HCT116 (cell line): ENCODE measurements at regions not wholly inside any gene's neighbourhood (a gene's known extent, or its start where the extent isn't known, plus 50 kb on each side); places are given as distances from the start of the nearest gene placed in this dataset.

Experiments used
- ATAC-seq: fragments of 200-7000 bp; cut with Tn5 transposase; 2 replicates; pipeline ENCODE4 v1.9.1; 2020; ENCODE audit warnings: mild to moderate bottlenecking, moderate library complexity
- BruUV-seq: library from RNA; stranded (reverse); fragments of 400-500 nt; replicated peaks from 2 replicates; lab custom pipeline; 2021; lab: Mats Ljungman, UMichigan
- CTCF ChIA-PET: fragments of 300-600 bp; sonication (Branson Sonifier 250); formaldehyde crosslinking; loops from one replicate; lab custom pipeline; 2021; ENCODE audit warnings: antibody characterized with exemption; lab: Charles Lee
- POLR2A ChIA-PET: fragments of 300-600, 350-600 bp; sonication (Branson Sonifier 250); formaldehyde crosslinking; loops from one replicate; lab custom pipeline; 2021; ENCODE audit warnings: antibody characterized with exemption; lab: Charles Lee
- RAD21 ChIA-PET, 2 experiments: fragments of 300-600 bp; sonication (Branson Sonifier 250); formaldehyde crosslinking; loops; one replicate each; lab custom pipeline; 2023; ENCODE audit warnings: low total read pairs in 2 of 2; ENCODE audit not compliant: uncharacterized antibody in 2 of 2, unreplicated experiment in 2 of 2, low non-redundant PET in 1 of 2; lab: Charles Lee
- DNase-seq: peaks from one replicate; pipeline ENCODE4 v3.0.0-alpha.2; 2010; ENCODE audit warnings: low read depth, low spot score
- H2AFZ ChIP-seq: fragments of 200-600 bp; shearing (Covaris generic), sonication (generic); 2 replicates; pipeline ENCODE4 v1.6.1; 2017; ENCODE audit warnings: low read depth, mixed run types, mixed read lengths, antibody characterized with exemption, low read length; ENCODE audit not compliant: poor library complexity, severe bottlenecking
- H3K27ac ChIP-seq: 2 replicates; pipeline ENCODE4 v1.5.1; 2012; ENCODE audit warnings: low read depth, low read length
- H3K27me3 ChIP-seq: fragments of 200-600 bp; sonication (generic); 2 replicates; pipeline ENCODE4 v1.6.1; 2016; ENCODE audit warnings: mixed run types, low read length, mixed read lengths; ENCODE audit not compliant: insufficient read depth
- H3K36me3 ChIP-seq, 2 experiments: fragments of 200-500 bp in 1 of 2; fragments of 200-600 bp in 1 of 2; sonication (Bioruptor generic) in 1 of 2; sonication (generic) in 1 of 2; 2 replicates each; pipeline versions ENCODE4 v1.5.1 to v1.6.1; 2014 to 2016; ENCODE audit warnings: low read length in 2 of 2, inconsistent platforms in 1 of 2, mixed read lengths in 1 of 2, mixed run types in 1 of 2; ENCODE audit not compliant: insufficient read depth in 2 of 2, control insufficient read depth in 1 of 2
- H3K4me1 ChIP-seq, 2 experiments: fragments of 200-600 bp in 1 of 2; sonication (generic) in 1 of 2; 2 replicates each; pipeline versions ENCODE4 v1.5.1 to v1.6.1; 2012 to 2017; ENCODE audit warnings: low read length in 2 of 2, inconsistent platforms in 1 of 2, mild to moderate bottlenecking in 1 of 2, mixed read lengths in 1 of 2, mixed run types in 1 of 2, moderate library complexity in 1 of 2; ENCODE audit not compliant: insufficient read depth in 2 of 2, control insufficient read depth in 1 of 2
- H3K4me2 ChIP-seq: fragments of 200-600 bp; sonication (generic); 2 replicates; pipeline ENCODE4 v1.6.1; 2017; ENCODE audit warnings: mixed run types, low read length, mixed read lengths
- H3K4me3 ChIP-seq, 2 experiments: fragments of 200-600 bp in 1 of 2; sonication (generic) in 1 of 2; replicated peaks in 1 of 2; 2 replicates each; pipeline ENCODE4 v1.5.1; 2011 to 2016; ENCODE audit warnings: low read length in 2 of 2, control low read depth in 1 of 2, low read depth in 1 of 2, mild to moderate bottlenecking in 1 of 2, mixed read lengths in 1 of 2, mixed run types in 1 of 2
- H3K79me2 ChIP-seq: fragments of 200-600 bp; sonication (generic); 2 replicates; pipeline ENCODE4 v1.6.1; 2017; ENCODE audit warnings: mild to moderate bottlenecking, mixed run types, low read length, moderate library complexity, mixed read lengths; ENCODE audit not compliant: insufficient read depth
- H3K9ac ChIP-seq: fragments of 200-600 bp; sonication (generic); 2 replicates; pipeline ENCODE4 v1.6.1; 2016; ENCODE audit warnings: low read length, mixed read lengths
- H3K9me2 ChIP-seq: fragments of 200-600 bp; sonication (generic), shearing (Covaris generic); 2 replicates; pipeline ENCODE4 v1.6.1; 2017; ENCODE audit warnings: mixed run types, mild to moderate bottlenecking, moderate library complexity; ENCODE audit not compliant: insufficient read depth
- H3K9me3 ChIP-seq, 2 experiments: fragments of 200-500 bp in 1 of 2; fragments of 200-600 bp in 1 of 2; sonication (Bioruptor generic) in 1 of 2; sonication (generic) in 1 of 2; 2 replicates each; pipeline ENCODE4 v1.6.1; 2014 to 2017; ENCODE audit warnings: low read length in 2 of 2, mixed read lengths in 2 of 2, inconsistent platforms in 1 of 2, low read depth in 1 of 2, mild to moderate bottlenecking in 1 of 2, mixed run types in 1 of 2, moderate library complexity in 1 of 2; ENCODE audit not compliant: control insufficient read depth in 1 of 2, insufficient read depth in 1 of 2
- H4K20me1 ChIP-seq: fragments of 200-600 bp; sonication (generic), shearing (Covaris generic); 2 replicates; pipeline ENCODE4 v1.6.1; 2017; ENCODE audit warnings: mixed run types, mild to moderate bottlenecking, moderate library complexity; ENCODE audit not compliant: insufficient read depth
- CBX3 ChIP-seq: IDR thresholded peaks from 2 replicates; pipeline ENCODE4 v1.6.1; 2012; ENCODE audit warnings: low read depth
- CEBPB ChIP-seq: IDR thresholded peaks from 2 replicates; pipeline ENCODE4 v1.6.1; 2012; ENCODE audit warnings: low read depth
- CTCF ChIP-seq, 3 experiments: fragments of 200-600 bp in 1 of 3; sonication (generic) in 1 of 3; IDR thresholded peaks in 2 of 3; conservative IDR thresholded peaks in 1 of 3; 2 replicates each; pipeline ENCODE4 v1.5.1; 2012 to 2017; ENCODE audit warnings: low read depth in 2 of 3, low read length in 2 of 3, antibody characterized with exemption in 1 of 3, borderline replicate concordance in 1 of 3, control low read depth in 1 of 3, mild to moderate bottlenecking in 1 of 3, mixed read lengths in 1 of 3, mixed run types in 1 of 3, moderate library complexity in 1 of 3; ENCODE audit not compliant: insufficient read depth in 1 of 3
- EGR1 ChIP-seq: IDR thresholded peaks from 2 replicates; pipeline ENCODE4 v1.6.1; 2012; ENCODE audit warnings: low read depth
- EZH2 ChIP-seq: fragments of 200-600 bp; sonication (generic); IDR thresholded peaks from 2 replicates; pipeline ENCODE4 v1.6.1; 2017; ENCODE audit warnings: antibody characterized with exemption, mixed run types
- POLR2A ChIP-seq: IDR thresholded peaks from 2 replicates; pipeline ENCODE4 v1.7.0; 2011; ENCODE audit warnings: borderline replicate concordance; ENCODE audit not compliant: insufficient read depth, insufficient read length; ENCODE audit errors: extremely low read depth
- POLR2AphosphoS5 ChIP-seq: IDR thresholded peaks from 2 replicates; pipeline ENCODE4 v1.6.1; 2011; ENCODE audit warnings: mild to moderate bottlenecking, low read depth, low read length, moderate library complexity
- REST ChIP-seq: IDR thresholded peaks from 2 replicates; pipeline ENCODE4 v1.6.1; 2012; ENCODE audit warnings: low read depth
- SP1 ChIP-seq: IDR thresholded peaks from 2 replicates; pipeline ENCODE4 v1.6.1; 2012; ENCODE audit warnings: low read depth
- TCF7L2 ChIP-seq: IDR thresholded peaks from 2 replicates; pipeline ENCODE4 v1.7.0; 2011; ENCODE audit warnings: borderline replicate concordance, inconsistent platforms; ENCODE audit not compliant: insufficient read depth, insufficient read length; ENCODE audit errors: extremely low read depth
- YY1 ChIP-seq: IDR thresholded peaks from 2 replicates; pipeline ENCODE4 v1.6.1; 2011; ENCODE audit warnings: low read length, low read depth, moderate library complexity, mild to moderate bottlenecking; ENCODE audit not compliant: insufficient replicate concordance; ENCODE audit errors: extremely low read depth
- ZFX ChIP-seq: fragments of 450-650 bp; IDR thresholded peaks from 2 replicates; pipeline ENCODE4 v1.6.1; 2017
- ZNF274 ChIP-seq: fragments of 200-500 bp; sonication (Bioruptor generic); IDR thresholded peaks from 2 replicates; pipeline ENCODE4 v1.6.1; 2014; ENCODE audit warnings: mild to moderate bottlenecking, low read depth, low read length, inconsistent platforms
- intact Hi-C: fragments of 100-400 bp; cut with micrococcal nuclease; formaldehyde crosslinking; loops from 2 replicates; pipeline ENCODE4 v1.10.0; 2022
- TF ChIP-seq, protein P1 (sequence below): IDR thresholded peaks from 2 replicates; pipeline ENCODE4 v1.6.1; 2012
- TF ChIP-seq, protein P2 (sequence below): IDR thresholded peaks from 2 replicates; pipeline ENCODE4 v1.6.1; 2012

DNA sequence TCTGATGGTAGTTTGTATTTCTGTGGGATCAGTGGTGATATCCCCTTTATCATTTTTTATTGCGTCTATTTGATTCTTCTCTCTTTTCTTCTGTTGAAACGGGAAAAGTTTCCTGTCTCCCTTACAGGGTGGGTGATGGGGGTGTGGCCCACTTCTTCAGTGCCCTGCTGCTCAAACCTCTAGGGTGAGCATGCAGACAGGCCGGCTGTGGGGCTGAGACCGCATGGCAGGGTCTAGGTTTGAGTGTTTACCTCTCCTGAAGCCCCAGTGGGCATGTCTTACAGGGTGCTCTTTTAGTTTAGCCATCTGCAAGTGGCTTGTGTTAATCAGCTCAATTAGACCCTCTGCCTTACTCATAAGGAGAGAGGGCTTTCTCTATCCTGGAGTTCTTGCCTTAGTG, 450.0 kb upstream of the EPHA3 start:
- no peak for DNase-seq
- RAD21 ChIA-PET = no interaction called here
- no TSS peak for BruUV-seq

More for the DNA sequence above, 450.0 kb upstream of the EPHA3 start:
- H3K9me2 ChIP-seq = no peaks in the 10 kb centered on the region
- H2AFZ ChIP-seq = no peak overlapping the region
- no peaks in the 10 kb centered on the region for H4K20me1 ChIP-seq
- no peaks in the 10 kb centered on the region for H3K36me3 ChIP-seq
- intact Hi-C loops = no loop called here
- no peak for ATAC-seq
- TF ChIP-seq CTCF (IDR thresholded peaks at IDR 0.05 in 2 of 3, conservative IDR thresholded peaks at IDR 0.05 in 1 of 3; ENCODE audit: borderline replicate concordance in 1 of 3, insufficient read depth in 1 of 3, low read depth in 2 of 3, low read length in 2 of 3) (no peak), POLR2A (no peak), ZFX (no peak), EZH2 (no peak), POLR2AphosphoS5 (no peak), CBX3 (no peak), ZNF274 (no peak), SP1 (no peak), EGR1 (no peak), TCF7L2 (no peak), REST (no peak), YY1 (no peak), CEBPB (no peak)
- TF ChIP-seq, protein P1, sequence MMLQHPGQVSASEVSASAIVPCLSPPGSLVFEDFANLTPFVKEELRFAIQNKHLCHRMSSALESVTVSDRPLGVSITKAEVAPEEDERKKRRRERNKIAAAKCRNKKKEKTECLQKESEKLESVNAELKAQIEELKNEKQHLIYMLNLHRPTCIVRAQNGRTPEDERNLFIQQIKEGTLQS = no peak
- TF ChIP-seq, protein P2, sequence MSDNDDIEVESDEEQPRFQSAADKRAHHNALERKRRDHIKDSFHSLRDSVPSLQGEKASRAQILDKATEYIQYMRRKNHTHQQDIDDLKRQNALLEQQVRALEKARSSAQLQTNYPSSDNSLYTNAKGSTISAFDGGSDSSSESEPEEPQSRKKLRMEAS = no peak
- ChIA-PET CTCF (no interaction called here), POLR2A (no interaction called here)
- H3K4me2 ChIP-seq = no peak overlapping the region
- no peak overlapping the region for H3K9ac ChIP-seq
- H3K4me1 ChIP-seq = no peaks in the 10 kb centered on the region
- no peak overlapping the region for H3K27ac ChIP-seq
- H3K4me3 ChIP-seq = no peak overlapping the region
- H3K27me3 ChIP-seq = no peaks in the 10 kb centered on the region
- peaks cover 5 to 15% of the 10 kb centered on the region in 2 experiments; a peak in 2 of 4 replicates for H3K9me3 ChIP-seq
- H3K79me2 ChIP-seq = no peaks in the 10 kb centered on the region
